ENCODE measurements at regions not wholly inside any gene's neighbourhood (a gene's known extent, or its start where the extent isn't known, plus 50 kb on each side); places are given as distances from the start of the nearest gene placed in this dataset.
"Not testable (repeated sequence)": the region's sequence is repeated elsewhere in the genome, so short reads cannot be mapped to it uniquely, and the experiment has no call there.

DNA sequence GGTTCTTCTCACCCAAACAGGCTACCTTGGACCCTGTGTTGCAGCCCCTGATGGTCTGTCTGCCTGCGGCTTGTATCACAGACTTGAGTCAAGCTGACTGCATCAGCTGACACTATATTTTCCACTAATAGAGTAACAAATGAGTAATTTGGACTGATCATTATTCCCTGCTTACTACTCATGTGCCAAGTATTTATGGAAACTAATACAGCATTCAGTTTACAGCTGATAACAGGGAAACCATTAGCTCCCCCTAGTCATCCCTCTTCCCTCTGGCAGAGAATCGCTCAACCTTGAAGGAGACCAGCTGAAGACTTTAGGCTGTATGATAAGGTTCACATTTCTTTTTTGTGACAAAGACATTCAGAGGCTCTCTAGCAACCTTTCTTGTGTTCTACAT, 116.6 kb upstream of the SYT6 start:
- intact Hi-C loops (cut with micrococcal nuclease): no loop called here

DNA sequence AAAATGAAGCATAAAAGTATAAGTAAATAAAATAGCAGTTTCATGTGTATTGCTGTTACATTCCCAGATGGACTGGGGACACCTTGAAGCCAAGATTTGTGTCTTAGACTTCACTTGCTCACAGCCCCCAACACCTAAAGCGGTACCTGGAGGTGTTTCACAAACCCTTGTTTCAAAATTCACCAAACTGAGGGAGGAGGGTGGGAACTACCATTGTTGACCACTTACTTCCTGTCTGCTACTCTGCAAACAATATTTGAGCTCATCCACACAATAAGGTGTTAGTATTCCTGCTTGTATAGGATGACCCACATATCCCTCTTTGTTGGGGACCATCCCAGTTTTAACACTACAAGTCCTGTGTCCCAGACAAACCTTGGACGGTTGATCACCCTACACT, 115.9 kb upstream of the SYT6 start:
- intact Hi-C loops (cut with micrococcal nuclease): no loop called here

DNA sequence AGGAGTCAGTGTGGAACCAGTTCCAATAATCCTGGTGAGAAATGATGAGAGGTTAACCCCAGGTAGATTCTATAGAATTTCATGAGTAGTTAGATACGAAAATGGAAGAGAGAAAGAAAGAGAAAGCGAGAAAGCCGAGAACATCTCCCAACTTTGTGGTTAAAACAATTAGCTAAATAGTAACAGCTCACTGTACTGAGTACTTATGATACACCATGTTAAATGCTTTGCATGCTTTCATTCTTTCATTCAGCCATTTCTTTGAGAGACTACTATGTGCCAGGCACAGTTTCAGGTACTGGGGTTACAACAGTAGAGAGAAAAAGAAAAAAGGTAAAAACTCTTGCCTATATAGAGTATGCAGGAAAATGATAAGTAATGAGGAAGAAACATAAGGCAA, 109.7 kb upstream of the SYT6 start:
- intact Hi-C loops (cut with micrococcal nuclease): no loop called here

DNA sequence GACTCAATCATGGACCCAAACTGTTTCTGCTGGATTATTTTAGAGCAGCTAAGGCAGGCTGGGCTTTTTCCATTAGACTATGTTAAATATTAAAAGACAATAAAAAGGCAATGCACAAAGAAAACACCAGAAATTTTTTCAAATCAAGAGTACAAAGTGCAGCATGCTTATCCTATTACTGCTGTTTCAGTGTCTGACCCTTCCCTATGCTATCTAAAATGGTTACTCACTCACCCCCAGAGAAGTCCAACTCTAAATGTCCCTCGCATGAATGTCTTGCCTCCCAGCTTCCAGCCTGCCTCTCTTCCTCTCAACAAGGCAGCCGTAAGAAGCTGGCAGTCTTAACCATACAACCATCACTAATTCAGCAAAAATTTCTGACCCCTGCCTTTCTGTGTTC, 108.7 kb upstream of the SYT6 start:
- intact Hi-C loops (cut with micrococcal nuclease): no loop called here

DNA sequence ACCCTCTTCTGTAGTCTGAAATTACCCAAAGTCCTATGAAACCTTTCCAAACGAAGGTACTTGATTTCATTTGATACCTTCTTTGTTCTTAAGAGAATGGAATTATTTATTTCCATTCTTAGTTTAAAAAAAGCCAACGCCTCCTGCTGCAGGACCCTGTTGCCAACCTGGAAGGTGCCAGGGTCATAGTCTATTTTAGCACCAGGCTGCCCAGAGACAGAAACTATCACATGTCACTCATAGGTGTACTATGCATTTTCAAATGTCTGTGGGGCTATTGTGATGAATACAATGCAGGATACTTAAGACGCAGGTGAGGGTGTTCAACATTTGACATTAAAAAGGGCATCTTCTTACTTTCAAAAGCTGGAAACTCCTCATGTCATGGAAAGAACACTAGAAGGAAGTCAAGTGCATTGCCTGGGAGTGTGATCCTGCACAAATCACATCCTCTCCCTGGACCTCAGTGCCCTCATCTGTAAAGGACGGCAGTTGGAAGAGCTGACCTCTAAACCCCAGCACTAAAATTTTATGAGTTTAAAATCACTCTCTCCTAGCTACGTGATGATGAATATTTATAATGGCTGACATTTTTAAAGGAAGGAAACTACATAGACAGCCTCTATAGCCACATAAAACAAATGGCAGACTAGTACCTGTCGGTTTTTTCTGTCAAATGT, 107.3 kb upstream of the SYT6 start:
- intact Hi-C loops (cut with micrococcal nuclease): no loop called here

DNA sequence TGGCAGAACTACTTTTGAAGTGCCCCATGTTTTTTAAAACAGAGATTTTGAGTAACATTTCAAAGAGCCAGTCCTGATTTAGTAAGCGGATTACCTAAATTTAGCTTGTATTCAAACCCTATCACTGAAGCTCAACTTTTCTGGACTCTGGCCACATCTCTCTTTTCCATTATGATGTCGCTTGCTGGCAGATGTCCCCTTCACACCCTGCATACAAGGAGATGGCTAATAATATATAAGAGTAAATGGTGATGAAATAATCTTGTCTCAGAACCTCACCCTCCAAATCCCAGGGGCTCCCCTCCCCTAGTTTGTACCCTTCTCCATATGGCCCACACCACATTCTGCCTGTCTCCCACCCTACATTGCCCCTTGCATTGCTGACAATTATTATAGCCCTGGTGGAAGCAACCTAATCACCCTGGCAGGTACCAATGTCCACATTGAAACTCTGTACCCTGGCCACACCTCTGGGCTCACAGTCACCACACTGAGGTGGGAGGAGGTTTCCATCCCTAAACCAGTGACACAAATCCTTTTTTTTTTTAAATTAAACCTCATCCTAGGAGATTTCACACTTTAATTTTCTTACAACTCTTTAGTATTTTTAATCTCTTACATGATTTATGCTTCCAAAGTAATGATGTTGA, 106.0 kb upstream of the SYT6 start:
- intact Hi-C loops (cut with micrococcal nuclease): no loop called here

DNA sequence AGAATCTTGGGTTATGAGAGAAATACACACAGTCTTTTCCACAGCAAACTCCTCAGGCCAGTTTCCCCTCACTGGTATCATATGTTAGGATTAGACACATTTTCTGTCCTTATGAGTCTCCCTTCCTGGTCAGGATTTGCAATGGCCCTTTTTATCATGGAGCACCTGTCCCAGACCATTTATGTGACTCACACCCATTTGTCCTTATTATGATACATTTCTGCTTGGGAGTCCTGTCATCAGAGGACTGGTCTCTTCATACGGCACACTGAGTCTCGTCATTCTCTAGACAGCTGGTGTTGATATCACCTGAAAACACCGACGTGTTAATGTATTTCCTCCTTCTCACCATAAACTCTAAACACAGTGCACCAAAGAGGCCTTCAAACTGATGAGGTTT, 105.0 kb upstream of the SYT6 start:
- intact Hi-C loops (cut with micrococcal nuclease): no loop called here

DNA sequence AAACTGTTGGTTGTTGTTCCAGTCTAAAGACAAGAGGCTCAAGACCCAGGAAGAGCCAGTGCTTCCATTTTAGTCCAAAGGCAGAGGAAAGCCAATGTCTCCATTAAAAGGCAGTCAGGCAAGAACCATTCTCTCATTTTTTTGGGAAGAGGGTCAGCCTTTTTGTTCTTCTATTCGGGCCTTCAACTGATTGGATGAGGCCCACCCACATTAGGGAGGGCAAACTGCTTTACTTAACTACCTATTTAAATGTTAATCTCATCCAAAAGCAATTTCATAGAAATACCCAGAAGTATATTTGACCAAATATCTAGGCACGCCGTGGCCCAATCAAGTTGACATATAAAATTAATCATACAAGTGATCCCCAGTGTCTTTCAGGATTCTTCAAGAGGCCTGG, 104.4 kb upstream of the SYT6 start:
- intact Hi-C loops (cut with micrococcal nuclease): no loop called here

DNA sequence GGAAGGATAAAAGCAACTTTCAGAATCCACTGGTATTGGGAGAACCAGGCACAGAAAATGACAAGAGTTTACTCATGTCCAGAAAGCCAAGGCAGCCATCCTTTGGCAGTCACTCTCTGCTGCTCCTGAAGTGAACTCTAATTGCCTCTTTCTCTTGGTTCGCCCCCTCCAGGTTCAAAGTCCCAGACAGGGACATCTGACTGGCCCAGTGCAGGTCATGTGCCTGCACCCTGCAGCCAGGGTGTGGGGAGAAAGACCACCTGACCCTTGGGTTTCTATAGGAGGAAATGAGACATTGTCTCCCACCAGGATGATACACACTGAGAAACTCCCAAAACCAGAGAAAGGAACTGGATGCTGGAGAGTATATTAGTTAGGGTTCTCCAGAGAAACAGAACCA, 103.9 kb upstream of the SYT6 start:
- intact Hi-C loops (cut with micrococcal nuclease): no loop called here

DNA sequence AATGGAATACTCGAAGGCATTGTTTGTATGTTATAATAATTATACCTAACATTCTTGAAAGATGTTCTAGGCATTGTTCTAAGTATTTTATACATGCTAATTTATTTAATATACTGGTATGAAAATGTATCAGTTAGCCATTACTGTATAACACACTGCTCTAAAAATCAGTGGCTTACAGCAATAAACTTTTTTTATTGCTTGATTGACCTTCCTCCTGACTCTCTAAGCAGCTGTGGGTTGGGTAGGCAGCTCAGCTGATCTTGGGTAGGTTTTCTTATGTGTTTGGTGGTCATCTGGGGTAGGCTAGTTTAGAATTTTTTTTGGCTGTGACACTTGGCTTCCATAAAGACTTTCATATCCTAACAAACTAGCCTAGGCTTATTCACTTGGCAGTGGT, 100.2 kb upstream of the SYT6 start:
- intact Hi-C loops (cut with micrococcal nuclease): no loop called here

DNA sequence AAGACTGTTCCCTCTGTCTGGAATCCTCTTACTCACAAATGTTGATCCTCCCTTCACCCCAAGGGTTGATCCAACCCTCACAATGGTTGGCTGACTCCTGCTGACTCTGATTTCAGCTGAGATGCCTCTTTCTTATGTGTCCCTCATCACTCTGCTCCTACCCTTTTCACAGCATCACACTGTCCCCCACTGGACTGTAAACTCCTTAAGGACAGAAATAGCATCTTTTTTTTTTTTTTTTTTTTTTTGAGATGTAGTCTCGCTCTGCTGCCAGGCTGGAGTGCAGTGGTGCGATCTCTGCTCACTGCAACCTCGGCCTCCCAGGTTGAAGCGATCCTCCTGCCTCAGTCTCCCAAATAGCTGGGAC, 97.9 kb upstream of the SYT6 start:
- intact Hi-C loops (cut with micrococcal nuclease): no loop called here

DNA sequence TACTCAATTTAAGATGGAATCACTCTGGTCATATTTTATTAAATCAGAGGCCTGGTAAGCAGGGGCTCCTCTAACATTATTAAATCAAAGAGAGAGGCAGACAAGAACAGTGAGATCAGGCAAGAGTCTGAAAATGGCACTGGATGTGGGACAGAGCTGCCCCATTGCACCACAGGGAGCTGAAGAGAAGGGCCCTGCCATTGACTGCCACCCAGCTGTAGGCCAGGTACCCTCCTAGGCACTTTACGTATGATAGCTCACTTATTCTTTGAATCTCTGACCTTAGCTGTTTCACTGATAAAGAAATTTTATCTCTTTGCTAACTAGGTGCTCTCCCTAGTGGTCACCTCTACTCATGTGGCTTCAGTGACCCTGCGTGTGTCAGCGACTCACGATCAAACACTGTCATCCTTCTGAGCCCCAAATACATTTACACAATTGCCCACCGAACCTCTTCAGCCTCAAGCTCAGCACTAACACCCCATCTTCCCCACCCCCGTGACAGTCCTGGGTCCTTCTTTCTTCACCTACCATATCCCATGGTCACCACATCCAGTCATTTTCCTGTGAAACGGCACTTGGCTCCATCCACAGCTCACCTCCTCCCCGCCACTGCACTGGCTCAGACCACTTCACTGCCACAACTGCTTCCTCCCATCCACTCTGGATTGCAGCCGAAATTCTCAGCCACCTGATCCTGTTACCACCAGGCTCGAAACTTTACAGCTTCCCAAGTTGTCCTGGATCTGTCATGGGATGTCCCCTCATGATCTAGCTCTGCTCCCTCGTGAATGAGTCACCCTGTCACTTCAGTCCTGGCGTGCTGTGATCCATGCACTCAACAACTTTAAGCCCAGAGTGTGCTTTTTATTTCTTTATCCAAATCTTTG, 97.3 kb upstream of the SYT6 start:
- intact Hi-C loops (cut with micrococcal nuclease): no loop called here

DNA sequence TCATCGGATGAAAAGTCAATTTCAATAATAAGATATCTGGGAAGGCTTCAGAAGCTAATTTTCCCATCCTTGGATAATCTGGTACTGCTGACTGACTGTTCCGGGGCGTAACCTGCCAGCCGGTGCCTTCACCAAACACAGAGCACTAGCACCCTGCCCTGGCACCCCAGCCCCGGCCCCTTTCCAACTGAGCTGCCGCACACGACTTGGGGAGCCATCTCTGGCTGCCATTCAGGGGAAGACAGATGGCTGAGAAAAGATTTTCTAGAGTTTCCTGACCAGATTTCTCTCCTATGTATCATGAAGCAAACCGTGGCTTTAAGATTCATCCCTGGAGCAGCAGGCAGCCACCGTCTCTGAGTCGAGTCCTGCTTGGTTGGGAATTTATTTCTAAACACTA, 96.0 kb upstream of the SYT6 start:
- intact Hi-C loops (cut with micrococcal nuclease): no loop called here

DNA sequence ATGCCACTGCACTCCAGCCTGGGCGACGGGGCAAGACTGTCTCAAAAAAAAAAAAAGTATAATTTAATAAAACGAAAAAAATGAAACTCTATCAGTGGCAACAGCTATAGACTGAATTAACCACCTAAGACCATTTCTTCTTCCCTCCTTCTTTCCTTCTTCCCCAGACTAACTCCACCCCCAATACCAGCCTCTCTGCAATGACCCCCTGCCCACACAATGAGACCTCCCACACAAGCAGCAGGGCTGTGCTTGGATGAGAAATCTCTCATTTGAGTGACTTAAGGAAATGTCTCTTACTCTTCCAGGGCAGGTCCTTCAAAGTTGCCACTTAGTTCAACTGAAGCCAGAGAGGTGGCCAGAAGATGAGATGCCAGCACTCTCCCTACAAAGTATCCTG, 94.5 kb upstream of the SYT6 start:
- intact Hi-C loops (cut with micrococcal nuclease): no loop called here

DNA sequence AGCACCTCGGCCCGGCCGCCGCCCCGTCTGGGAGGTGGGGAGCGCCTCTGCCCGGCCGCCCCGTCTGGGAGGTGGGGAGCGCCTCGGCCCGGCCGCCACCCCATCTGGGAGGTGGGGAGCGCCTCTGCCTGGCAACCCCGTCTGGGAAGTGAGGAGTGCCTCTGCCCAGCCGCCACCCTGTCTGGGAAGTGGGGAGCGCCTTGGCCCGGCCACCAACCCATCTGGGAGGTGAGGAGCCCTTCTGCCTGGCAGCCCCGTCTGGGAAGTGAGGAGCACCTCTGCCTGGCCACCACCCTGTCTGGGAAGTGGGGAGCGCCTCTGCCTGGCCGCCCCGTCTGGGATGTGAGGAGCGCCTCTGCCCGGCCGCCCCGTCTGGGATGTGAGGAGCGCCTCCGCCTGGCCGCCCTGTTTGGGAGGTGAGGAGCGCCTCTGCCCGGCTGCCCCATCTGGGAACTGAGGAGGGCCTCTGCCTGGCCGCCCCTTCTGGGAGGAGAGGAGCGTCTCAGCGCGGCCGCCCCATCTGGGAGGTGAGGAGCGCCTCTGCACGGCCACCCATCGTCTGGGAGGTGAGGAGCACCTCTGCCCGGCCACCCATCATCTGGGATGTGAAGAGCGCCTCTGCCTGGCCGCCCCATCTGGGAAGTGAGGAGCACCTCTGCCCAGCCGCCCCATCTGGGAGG, 89.0 kb upstream of the SYT6 start:
- intact Hi-C loops (cut with micrococcal nuclease): not testable (repeated sequence)

DNA sequence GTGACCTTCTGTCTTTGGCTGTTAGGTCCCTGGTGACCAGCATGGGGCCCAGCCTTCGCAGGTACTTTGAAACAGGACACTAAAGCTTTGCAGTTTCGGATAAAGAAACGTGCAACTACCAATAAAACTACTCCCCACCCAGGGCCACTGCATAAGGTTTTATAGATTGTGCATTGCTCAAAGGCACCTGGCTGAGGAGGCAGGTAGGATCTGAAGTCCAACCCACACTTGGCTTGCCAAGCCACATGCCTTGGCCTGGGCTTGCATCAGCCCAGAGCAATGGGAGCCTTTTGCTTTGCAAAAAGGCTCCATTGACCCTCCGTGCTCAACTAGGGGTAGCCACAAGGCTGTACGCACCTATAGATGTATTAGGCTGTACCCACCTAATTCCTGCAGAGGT, 84.4 kb upstream of the SYT6 start:
- intact Hi-C loops (cut with micrococcal nuclease): no loop called here

DNA sequence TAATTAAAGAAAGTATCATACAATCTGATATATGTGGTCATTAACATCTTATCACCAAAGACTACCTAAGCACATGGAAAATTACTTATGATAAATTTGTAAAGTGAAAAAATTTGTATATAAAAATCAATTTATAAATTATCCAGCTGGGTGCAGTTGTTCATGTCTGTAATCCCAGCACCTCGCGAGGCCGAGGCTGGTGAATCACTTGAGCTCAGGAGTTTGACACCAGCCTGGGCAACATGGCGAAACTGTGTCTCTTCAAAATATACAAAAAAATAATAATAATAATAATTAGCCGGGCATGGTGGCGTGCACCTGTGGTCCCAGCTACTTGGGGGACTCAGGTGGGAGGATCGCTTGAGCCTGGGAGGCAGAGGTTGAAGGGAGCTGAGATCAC, 82.8 kb upstream of the SYT6 start:
- intact Hi-C loops (cut with micrococcal nuclease): no loop called here

DNA sequence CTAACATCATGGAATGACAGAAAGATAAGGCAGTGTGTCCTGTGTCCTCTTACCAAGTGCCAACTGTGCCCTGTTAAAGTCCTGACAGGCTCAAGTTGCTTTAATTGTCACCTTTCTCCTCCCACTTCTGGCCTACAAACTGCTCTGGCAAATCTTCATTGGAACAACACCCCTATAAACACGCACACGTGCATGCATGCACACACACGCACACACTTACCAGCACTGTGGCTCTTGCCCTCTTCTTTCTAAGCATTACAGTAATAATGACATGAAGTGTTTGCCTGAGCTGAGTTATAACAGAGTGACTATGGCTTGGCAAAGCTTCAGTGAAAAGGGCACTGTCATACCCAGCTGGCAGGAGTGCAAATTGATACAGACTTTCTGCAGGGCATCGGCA, 82.3 kb upstream of the SYT6 start:
- intact Hi-C loops (cut with micrococcal nuclease): no loop called here

DNA sequence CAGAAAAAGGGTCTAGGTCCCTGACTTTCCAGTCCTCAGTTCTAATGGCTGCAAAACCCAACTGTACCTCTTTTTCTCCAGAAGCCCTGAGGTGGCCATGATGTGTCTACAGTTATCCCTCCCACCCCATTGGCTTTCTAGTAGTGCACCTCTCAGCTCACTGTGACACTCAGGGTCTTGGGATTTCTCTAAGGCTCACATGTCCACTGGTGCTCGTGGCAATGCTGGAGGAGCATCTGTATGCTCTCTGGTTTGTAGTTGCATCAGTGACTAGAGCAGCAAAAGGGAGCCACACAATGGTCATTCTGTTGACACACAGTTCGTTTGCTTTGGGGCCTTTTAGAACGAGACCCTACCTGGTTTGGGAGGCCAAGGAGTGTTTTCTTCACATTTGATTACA, 81.6 kb upstream of the SYT6 start:
- intact Hi-C loops (cut with micrococcal nuclease): no loop called here

DNA sequence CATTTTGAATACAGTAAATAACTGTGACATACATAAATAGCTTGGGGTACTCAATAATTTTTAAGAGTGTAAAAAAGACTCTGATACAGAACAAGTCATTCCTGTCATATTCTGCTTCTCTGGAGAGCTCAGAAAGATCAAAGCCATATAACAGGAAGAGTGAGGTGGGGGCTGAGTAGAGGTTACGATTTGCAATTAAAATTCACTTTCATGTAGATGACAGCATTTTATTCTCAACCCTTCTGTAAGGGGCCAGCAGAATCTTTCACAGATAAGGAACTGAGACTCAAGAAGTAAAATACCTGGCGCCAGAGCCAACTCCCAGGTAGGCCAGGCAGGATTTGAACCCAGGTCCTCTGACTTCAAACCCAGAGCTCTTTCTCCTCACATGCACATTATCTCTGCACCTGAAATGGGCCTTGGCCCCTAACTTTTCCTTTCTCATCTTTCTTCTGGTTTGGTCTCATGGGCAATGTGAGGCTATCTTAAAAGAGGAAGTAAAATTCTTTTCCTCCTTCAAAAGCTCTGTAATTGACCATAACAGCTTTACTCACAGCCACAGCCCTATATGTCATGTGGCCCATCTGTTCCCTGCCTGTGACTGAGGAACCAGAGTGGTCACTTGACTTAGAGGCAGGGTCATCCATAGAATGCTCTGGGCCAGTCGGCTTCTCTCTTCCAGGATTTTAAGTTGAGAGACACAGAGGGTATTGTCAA, 80.9 kb upstream of the SYT6 start:
- intact Hi-C loops (cut with micrococcal nuclease): no loop called here

DNA sequence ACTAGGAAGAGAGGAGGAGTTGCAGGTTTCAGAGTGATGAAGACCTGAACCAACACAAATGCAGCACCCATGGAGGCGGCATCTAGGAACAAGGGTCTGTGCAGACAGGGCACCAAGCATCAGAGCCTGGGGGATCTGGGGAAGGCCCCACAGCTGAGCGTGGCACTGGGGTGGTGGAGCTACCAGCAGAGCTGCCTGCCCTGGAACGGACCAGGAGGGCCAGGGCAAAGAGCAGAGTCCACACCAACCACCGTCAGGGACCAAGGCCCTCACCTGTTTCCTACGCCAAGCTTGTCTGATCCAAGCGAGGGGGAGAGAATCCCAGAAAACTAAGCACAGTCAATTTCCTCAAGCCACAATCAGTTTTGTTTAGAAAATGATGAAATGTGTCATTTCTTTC, 79.0 kb upstream of the SYT6 start:
- intact Hi-C loops (cut with micrococcal nuclease): no loop called here

All from T-helper 1 cell treated with Interleukin-12 subunit alpha and Interleukin-12 subunit beta and Interleukin-4 antibody, amounts not matched to agents 30 ng/mL and 1 ng/mL, for 36 hours (primary cell).